ENCODE measurements at regions not wholly inside any gene's neighbourhood (a gene's known extent, or its start where the extent isn't known, plus 50 kb on each side); places are given as distances from the start of the nearest gene placed in this dataset.

DNA sequence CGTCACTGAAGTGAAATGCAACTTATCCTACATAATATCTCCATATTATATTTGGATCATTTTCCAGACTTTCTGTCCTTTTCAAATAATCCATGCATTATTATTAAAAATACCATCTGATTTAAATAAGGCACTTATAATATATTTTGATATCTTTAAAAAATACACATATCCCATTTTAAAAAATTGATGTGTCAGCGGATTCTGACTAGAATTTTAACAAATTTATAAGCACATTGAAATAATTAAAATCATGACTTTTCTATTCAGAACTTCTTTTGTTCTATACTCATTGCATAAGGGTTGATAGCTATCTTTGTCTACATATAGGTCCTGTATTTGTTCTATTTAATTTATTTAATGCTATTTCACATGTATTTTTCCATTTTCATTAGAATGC, 199.0 kb upstream of the DSEL start:
- no peak for DNase-seq

DNA sequence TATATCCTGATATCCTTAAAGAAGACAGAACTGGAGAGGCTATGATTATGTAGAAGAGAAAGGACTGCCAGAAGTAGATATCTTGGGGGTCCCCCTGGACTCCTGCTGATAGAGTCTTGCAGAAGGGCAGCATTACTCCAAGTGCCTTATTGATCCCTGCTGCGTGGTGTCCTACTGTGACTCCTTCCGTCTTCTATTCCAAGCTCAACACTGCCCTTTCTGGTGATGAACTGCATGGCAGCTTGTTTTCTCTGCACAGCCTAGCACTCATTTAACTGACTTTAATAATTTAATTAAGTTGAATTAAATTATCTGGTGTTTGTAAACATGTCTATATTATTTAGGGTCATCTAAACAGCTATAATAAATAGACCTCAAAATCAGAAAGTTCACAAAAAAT, 194.1 kb upstream of the DSEL start:
- DNase-seq, result no peak

DNA sequence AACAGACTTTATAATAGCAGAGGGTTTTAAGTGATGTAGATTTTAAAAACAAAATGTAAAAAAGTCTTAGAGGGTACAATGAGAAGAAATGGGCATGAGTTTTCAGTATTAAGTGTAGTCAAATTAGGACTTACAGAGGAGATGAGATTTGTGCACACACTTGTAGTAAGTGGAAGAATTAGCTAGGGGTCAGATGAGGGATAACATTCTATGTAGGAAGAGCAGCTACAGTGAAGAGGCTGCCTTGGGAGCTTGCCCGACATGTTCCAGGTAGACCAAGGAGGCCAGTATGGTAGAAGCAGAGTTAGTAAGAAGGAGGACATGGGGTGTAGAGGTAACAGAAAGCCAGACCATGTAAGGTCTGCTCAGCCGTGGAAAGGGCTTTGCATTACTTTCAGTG, 189.2 kb upstream of the DSEL start:
- DNase-seq, result no peak

DNA sequence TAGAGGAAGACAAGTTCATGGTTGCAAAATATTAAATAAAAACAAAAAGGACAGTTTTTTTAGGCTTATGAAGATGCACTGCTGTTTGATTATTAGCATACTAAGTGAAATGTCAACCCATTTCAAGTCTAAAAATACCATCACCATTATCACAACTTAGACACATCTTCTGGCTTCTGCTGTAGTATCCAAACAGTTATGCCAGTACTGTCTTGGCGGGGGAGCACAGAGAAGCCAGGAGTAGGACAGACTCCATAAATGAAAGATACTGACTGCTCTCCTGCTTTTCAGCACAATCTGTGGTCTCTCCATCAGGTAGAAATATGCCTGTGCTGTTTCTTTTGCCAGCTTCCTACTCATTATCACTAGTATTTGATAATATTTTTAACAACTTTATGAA, 179.2 kb upstream of the DSEL start:
- no peak for DNase-seq

DNA sequence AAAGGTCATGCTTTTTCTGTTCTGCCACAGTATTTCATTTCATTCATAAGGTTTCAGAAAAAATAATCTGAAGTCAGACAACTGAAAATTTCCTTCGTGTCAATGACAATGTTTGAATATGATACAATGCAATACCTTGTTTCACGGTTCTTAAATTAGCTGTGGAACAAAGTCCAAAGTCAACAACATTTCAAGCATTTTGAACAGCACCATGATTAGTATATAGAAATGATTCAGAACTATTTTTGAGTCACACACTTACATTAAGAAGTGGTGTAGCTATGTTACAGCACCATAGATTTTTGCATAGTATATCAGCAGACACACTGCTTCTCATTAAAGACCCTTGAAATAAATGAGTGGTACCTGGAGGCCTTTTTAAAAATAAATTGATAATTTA, 178.3 kb upstream of the DSEL start:
- DNase-seq, result no peak

DNA sequence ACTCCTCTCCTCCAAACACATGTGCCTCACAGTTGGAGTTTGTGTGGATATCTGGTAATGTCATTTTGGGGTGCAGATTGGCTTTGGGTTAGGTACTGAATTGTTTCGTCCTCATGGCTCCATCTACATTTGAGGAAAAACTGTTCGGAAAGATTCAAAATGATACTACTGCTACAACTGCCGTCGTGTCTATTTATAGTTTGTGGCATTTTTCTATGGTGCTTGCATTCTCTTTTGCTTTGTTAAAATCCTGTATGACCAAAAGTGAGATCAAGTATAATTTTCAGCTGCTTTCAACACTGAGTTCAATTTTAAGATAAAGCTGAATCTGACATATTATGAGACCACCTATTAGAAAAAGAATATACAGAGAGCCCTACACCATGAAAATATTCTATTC, 176.3 kb upstream of the DSEL start:
- DNase-seq, result no peak

DNA sequence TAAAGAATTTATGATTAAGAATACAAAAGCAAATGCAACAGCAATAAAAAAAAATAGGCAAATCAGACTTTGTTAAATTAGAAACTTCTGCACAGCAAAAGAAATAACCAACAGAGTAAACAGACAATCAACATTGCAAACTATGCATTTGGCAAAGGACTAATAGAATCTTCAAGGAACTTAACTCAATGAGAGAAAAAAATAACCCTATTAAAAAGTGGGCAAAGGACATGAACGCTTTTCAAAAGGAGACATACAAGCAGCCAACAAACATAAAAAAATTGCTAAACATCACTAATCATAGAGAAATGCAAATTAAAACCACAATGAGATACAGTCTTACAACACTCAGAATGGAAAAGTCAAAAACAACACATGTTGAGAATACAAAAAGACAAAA, 166.0 kb upstream of the DSEL start:
- DNase-seq, result no peak

DNA sequence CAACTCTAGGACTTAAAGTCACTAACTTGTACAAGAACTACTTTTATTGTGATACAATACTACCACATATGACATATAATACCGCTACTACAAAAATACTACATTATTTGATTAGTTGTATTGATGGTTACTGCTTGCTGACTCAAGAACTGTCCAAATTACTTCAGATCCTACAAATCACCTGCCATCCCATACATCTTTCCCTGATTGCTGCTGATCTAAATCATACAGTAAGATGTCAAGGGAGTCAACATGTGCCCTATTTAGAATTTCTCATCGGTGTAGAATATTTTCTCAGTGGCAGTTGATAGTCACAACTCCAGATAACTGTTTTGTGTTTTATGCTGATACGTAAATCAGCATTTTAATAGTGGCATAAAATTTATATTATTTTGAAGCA, 161.0 kb upstream of the DSEL start:
- no peak for DNase-seq

DNA sequence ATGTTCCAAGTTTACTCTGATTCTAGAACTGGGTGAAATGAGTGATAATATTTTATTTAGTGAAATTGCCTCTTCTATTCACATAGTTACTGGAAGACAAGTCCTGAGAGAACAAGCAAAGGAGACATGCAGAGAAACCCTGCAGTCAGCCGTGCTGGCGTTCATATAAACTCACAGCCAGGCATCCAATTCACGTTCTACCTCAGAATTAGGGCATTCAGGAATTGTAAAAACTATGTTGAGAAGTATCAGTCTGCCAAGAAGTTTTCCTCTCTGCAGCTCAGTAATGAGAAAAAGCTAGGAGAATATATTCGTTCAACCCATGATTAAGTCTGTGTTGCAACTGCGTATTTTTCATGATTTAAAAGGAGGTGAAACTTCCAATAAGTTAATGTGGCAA, 156.2 kb upstream of the DSEL start:
- no peak for DNase-seq

DNA sequence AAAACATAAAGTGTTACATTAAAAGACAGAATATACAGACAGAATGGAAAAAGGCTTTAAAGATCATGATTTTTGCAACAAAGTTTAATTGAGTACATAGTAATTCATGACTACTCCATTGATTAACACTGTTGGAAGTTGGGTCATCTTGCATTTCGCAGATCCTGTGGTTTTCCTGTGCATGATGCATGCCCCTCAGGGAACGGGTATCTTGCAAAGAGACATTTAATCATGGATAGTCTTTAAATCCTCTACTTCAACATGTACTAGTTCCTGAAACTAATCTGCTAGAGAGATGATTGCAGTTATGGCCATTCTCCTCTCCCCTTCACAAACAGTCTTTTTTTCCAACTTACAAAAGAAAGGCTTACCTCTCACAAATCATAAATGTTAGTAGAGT, 155.6 kb upstream of the DSEL start:
- DNase-seq, result no peak

DNA sequence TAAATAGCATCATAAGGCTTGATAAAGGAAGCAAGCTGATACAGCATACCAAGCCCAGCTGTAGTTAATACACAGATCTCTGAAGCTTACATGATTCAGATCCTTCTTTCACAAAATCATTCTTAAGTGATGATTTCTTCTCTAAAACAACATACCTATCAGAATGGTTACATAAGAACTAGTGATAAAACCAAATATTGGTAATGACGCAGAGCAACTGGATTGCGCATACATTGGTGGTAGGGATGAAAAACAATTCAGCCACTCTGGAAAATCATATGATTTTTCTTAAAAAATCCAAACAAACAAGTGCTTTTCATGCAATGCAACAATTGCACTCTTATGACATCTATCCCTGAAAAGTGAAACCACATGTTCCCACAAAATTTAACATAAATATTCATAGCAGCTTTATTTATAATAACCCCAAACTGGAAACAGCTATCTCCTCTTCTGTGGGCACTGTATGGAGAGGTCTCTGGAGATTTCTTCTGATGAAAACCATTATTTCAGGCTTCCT, 153.6 kb upstream of the DSEL start:
- no peak for DNase-seq

DNA sequence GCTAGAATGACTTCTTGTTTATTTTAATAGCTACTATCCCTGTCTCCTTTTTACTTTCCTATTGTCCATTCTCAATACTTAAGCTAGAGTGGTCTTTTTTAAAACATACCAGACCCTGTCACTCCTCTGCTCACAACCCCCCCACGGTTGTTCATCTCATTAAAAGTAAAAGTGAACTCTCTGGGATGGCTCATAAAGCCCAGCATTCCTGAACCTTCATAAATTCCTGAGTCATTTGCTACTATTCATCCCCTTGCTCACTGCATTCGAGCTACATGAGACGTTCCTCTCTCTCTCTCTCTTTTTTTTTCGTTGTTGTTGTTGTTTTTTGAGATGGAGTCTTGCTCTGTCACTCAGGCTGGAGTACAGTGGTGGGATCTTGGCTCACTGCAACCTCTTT, 148.7 kb upstream of the DSEL start:
- no peak for DNase-seq

DNA sequence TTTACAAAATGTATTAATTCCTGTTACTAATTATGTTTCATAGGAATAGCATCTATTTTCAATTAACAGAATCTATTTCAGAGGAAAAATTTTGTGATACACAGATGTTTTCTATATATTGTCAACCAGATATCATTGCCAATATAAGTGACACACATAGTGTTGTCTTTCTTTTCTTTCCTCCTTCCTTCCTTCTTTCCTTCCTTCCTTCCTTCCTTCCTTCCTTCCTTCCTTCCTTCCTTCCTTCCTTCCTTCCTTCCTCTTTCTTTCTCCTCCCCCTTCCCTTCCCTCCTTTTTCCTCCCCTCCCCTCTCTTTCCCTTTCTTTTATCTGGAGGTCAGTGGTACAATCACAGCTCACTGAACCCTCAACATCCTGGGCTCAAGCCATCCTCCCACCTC, 146.5 kb upstream of the DSEL start:
- no peak for DNase-seq

DNA sequence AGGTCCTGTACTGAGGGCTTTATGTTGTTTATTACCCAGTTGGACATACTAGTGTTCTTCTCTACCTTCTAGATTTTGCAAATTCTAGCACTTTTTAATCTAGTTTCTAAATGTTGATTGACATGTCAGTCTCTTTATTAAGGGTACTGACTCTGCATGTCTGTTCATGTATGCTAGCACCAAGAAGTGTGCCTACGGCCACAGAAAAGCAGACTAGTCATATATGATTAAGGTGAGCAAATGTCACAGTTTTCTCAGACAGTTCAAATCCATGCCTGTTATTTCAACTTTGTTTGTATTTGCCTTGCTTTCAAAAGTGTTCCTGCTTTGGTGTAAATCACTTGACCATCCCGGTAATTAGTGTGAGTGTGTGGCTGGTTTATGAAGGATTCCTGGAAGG, 145.0 kb upstream of the DSEL start:
- DNase-seq, result no peak

DNA sequence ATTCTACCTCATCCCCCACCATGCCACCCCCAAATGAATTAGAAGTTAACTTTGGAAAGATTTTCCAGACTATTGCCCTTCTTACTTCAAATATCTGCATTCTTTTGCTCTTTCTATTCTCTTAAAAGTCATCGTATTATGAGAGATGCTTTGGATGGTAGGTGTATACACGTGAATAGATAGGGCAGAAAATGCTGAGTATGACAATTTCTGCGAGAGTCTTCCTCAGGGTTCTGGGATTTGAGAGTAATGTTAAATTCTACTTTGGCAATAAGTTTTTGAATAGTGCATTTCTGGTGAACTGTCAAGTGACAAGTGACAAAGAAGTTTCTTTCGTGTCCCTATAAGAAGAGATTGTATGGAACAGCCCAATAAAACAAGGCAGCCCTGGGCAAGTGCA, 137.6 kb upstream of the DSEL start:
- DNase-seq, result no peak

DNA sequence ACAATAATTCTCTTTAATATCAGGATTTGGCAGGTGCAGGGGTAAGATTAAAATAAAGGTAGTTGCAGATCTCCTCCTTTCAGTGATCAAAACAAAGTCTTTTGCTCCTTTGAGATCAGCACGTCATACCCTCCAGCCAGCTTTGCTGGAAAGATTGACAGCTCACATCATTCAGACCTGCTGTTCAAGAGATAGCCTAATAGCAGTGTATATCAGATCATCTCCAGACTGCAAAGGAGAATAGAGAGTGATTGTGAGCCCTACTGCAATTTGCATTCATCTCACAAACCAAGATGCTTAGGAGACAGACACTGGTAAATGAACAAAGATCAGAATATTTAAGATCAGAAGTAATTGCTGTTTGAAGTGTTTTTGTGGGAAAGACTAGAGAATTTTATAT, 135.8 kb upstream of the DSEL start:
- no peak for DNase-seq

DNA sequence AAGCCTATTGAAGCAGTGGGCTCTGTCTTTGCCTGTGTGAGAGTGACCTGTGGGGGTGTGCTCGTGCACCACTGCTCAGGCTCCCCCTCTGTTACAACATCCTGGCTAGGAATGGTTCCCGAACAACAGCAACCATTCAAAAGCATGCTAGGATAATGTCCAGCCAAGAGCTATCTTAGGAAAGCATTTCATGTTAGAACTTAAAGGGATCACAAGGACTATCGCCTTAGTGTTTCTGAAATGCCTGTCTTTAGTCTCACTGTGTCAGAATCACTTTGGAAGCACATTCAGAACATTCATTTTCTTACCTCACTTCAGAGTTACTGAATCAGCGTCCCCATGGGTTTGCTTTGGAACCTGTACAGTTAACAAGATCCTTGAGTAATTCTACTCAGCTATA, 134.9 kb upstream of the DSEL start:
- no peak for DNase-seq

DNA sequence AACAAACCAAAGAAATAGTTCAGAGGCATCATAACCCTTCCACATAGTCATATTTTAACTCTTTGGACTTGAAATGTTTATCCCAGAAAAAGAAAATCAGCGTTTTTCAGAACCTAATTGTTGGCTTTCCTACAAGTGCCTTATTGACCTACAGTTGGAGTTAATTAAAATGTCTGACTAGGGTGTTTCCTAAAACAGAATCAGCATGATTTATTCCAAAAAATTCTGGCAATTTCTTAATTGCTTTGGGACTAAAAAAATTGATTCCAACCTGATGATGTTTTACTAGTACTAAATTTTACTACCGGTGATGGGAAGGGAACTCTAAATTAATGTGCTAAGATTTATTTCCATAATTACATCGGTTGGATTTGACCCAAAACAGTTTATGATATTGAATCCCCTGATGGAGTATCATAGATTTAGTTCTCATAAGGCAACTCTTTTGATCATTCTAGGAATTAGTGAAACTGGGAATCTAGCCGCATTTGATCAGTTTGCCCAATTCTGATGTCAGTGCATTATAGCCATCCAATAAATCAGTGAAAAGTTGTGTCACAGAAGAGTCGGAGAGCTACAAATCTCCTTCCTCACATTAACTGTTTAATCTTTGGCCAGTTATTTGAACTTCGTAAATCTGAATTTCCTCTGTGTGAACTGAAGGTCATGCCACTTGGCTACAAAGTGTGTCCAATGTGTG, 134.3 kb upstream of the DSEL start:
- no peak for DNase-seq

DNA sequence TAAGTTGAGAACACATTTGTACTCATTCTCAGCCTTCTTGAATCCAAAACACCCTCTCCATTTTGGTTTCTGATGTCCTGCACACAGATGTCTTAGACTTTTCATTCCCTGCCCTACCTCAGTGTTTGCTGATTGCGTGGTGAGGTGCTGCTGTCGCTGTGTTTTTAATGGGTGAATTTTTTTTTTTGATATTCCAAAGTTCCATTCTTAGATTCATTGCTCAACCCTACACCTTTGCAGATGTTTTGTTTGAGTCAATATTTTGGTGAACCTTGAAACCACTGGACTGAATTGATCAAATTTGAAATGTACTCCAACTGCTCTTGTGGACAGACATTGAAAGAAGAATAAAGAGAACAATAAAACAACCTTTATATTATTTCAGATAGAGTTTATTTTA, 130.4 kb upstream of the DSEL start:
- no peak for DNase-seq

DNA sequence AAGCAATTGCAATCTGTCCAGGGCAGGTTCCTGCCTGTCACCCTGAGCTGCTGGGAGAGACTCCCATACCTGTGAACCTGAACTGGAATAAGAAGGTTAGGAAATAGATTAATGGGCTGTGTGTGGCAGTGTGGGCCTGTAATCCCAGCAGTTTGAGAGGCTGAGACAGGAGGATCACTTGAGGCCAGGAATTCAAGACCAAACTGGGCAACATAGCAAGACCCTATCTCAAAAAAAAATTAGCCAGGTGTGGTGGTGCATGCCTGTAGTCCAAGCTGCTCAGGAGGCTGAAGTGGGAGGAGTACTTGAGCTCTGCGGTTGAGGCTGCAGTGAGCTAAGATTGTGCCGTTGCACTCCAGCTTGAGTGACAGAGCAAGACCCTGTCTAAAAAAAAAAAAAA, 127.7 kb upstream of the DSEL start:
- no peak for DNase-seq

DNA sequence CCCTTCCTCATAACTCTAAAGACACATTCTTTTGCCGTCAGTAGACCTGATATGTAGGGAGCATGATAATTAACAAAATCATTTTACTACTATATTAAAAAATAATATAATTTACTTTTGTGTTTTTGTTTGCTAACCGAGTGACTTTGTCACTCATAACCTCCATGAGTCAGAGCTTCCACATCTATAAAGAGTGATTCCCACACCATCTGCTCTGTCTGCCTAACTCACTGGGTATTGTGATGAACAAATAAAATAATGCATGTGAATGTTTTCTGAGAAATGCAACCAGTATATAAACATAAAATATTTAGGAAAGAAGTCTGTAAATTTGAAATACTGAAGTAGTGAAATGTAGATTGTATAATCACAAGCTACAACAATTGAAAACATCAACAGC, 123.4 kb upstream of the DSEL start:
- DNase-seq, result no peak

DNA sequence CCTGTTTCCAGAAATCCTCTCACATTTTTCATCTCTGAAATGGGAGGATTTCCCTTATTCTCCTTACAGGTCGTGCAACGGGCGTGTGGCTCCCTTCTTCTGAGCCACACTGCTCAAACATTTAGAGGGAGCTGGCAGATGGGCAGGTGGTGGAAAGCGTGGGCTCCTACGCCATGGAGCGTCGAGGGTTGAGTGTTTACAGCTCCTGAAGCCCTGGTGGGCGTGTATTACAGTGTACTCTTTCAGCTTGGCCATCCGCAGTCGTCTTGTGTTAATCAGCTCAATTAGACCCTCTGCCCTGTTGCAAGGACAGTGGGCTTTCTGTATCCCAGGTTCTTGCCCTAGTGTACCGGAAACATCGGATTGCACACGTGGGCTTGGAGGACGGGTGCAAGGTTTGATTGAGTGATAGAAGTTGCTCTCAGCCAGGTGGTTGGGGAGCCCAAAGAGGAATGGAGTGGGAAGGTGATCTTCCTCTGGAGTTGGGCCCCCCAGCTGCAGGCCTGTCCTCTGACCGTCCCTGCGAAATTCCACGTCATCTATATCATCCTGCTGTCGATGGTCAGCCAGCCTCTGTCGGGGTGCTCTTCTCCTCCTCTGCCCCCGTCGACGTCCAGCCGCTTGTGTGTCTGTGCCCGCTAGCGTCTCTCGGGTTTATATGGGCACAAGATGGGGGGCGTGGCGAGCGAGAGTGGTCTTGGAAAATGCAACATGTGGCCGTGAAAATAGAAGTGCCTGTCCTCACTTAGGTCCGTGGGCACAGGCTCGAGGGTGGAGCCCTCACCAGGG, 120.3 kb upstream of the DSEL start:
- DNase-seq, result no peak

DNA sequence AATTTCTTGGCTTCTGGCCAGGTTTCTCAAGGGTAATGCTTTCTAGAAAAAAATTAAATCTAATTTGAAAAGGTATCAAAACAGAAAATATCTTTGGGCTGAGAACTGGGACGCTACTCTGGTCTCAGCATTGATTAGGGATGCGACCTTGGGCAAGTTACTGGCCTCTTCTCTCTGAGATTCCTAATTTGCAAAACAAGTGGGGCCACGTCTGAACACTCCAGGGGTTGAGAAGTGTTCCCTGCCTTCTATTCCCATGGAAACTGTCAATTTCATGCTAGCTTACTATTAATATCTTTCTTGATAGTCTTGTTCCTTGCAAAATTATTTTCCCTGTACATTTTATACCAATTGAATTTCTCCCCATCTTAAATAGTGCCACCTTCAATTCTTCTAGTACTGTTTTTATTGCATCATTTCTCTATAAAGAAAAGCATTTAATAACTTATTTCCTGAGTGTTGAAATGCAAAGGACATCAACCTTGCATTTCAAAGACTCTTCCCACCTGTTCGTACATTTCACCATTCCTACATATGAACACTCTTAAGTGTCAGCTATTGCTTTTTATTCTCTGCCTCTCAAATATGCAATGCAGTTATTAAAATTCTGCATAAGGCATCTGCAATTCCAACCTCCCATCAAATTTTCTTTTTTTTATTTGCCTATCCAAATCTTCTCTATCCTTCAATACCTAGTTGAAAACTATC, 118.3 kb upstream of the DSEL start:
- no peak for DNase-seq

DNA sequence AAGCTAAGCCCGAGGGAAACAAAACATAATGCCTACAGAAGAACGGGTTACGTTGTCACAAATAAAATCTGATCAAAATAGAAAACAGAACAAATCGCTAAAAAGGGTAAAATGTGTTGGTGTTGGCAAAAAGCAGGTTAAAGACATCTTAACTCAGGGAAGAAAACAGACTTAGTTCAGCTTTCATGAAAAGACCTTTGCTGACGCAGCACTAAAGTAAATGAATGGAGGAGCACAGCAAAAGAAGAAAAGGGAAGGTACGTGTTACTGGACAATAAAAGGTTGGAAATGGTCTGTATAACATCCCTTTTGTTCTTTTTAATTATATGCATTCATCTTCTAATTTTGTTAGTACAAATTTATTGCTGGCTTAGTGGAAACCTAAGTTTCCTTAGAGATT, 117.4 kb upstream of the DSEL start:
- DNase-seq, result no peak

Data from SHP77 (cell line).